Stimulated activated CD4-positive, alpha-beta T cell treated with anti-CD3 and anti-CD28 coated beads, Interleukin-15, amount 100 ng/mL, for 24 hours (primary cell): ENCODE measurements at regions not wholly inside any gene's neighbourhood (a gene's known extent, or its start where the extent isn't known, plus 50 kb on each side); places are given as distances from the start of the nearest gene placed in this dataset.
"Not testable (repeated sequence)": the region's sequence is repeated elsewhere in the genome, so short reads cannot be mapped to it uniquely, and the experiment has no call there.

ENCODE experiments used
- DNase-seq: peaks from one replicate; pipeline ENCODE4 v3.0.0-alpha.2; 2020

GRCh38 chr20:48020696-48021095 lies 235.4 kb upstream of the SULF2 start:
- not testable (repeated sequence) for DNase-seq

GRCh38 chr20:48019940-48020339 lies 234.7 kb upstream of the SULF2 start:
- no peak for DNase-seq

GRCh38 chr20:48019496-48019895 lies 234.2 kb upstream of the SULF2 start:
- no peak for DNase-seq

- DNase-seq, result not testable (repeated sequence)
These were observed 233.6 kb upstream of the SULF2 start for GRCh38 chr20:48018851-48019250.

GRCh38 chr20:48017992-48018391 lies 232.7 kb upstream of the SULF2 start:
- no peak for DNase-seq

- no peak for DNase-seq
These were observed 232.2 kb upstream of the SULF2 start for GRCh38 chr20:48017509-48017908.

GRCh38 chr20:48015943-48016723 lies 230.9 kb upstream of the SULF2 start:
- no peak for DNase-seq

GRCh38 chr20:48015141-48015910 lies 230.0 kb upstream of the SULF2 start:
- no peak for DNase-seq

- DNase-seq, result no peak
These were observed 227.2 kb upstream of the SULF2 start for GRCh38 chr20:48012401-48012974.

GRCh38 chr20:48011025-48011424 lies 225.7 kb upstream of the SULF2 start:
- DNase-seq, result no peak

GRCh38 chr20:48010623-48011022 lies 225.3 kb upstream of the SULF2 start:
- no peak for DNase-seq

GRCh38 chr20:48008850-48009515 lies 223.7 kb upstream of the SULF2 start:
- DNase-seq, result no peak

- no peak for DNase-seq
These were observed 222.1 kb upstream of the SULF2 start for GRCh38 chr20:48007351-48007750.

- no peak for DNase-seq
These were observed 221.0 kb upstream of the SULF2 start for GRCh38 chr20:48006036-48006833.

GRCh38 chr20:48003021-48003420 lies 217.7 kb upstream of the SULF2 start:
- DNase-seq, result no peak

- no peak for DNase-seq
These were observed 217.3 kb upstream of the SULF2 start for GRCh38 chr20:48002517-48002970.

- no peak for DNase-seq
These were observed 213.9 kb upstream of the SULF2 start for GRCh38 chr20:47999166-47999565.

GRCh38 chr20:47998736-47999135 lies 213.5 kb upstream of the SULF2 start:
- DNase-seq, result no peak

- DNase-seq, result no peak
These were observed 210.4 kb upstream of the SULF2 start for GRCh38 chr20:47995661-47996060.

GRCh38 chr20:47993817-47994216 lies 208.5 kb upstream of the SULF2 start:
- no peak for DNase-seq

GRCh38 chr20:47993035-47993755 lies 207.9 kb upstream of the SULF2 start:
- no peak for DNase-seq
